Liver (tissue), 8 donors: ENCODE measurements at regions not wholly inside any gene's neighbourhood (a gene's known extent, or its start where the extent isn't known, plus 50 kb on each side); places are given as distances from the start of the nearest gene placed in this dataset.

Experiments used
- DNase-seq: peaks from one replicate; pipeline ENCODE4 v3.0.0-alpha.2; 2017; ENCODE audit warnings: low spot score
- H3K27ac ChIP-seq, 2 donors: one replicate each; pipeline ENCODE4 v1.7.0; 2013; ENCODE audit warnings: inconsistent platforms in 2 of 2, low read length in 2 of 2, control low read depth in 1 of 2, low read depth in 1 of 2, mild to moderate bottlenecking in 1 of 2
- H3K27me3 ChIP-seq, 4 donors: one replicate each; pipeline versions ENCODE4 v1.6.1 to v1.7.0; 2013; ENCODE audit warnings: low read length in 3 of 4, inconsistent platforms in 1 of 4, mild to moderate bottlenecking in 1 of 4, moderate library complexity in 1 of 4; ENCODE audit not compliant: control insufficient read depth in 4 of 4, insufficient read depth in 4 of 4
- H3K36me3 ChIP-seq, 4 donors: one replicate each; pipeline versions ENCODE4 v1.6.1 to v1.7.0; 2013; ENCODE audit warnings: low read length in 3 of 4, mild to moderate bottlenecking in 3 of 4, low read depth in 1 of 4, moderate library complexity in 1 of 4; ENCODE audit not compliant: control insufficient read depth in 4 of 4, insufficient read depth in 3 of 4
- H3K4me1 ChIP-seq, 4 donors: one replicate each; pipeline versions ENCODE4 v1.6.1 to v1.7.0; 2013; ENCODE audit warnings: low read length in 3 of 4, mild to moderate bottlenecking in 3 of 4, moderate library complexity in 1 of 4; ENCODE audit not compliant: control insufficient read depth in 4 of 4, insufficient read depth in 4 of 4
- H3K4me3 ChIP-seq, 3 donors: one replicate each; pipeline versions ENCODE4 v1.6.1 to v1.7.0; 2013; ENCODE audit warnings: low read length in 3 of 3, control low read depth in 1 of 3, low read depth in 1 of 3, mild to moderate bottlenecking in 1 of 3
- H3K9ac ChIP-seq, 2 donors: one replicate each; pipeline ENCODE4 v1.7.0; 2013; ENCODE audit warnings: low read length in 2 of 2, mild to moderate bottlenecking in 2 of 2, moderate library complexity in 2 of 2, control low read depth in 1 of 2, low read depth in 1 of 2
- H3K9me3 ChIP-seq, 4 donors: one replicate each; pipeline versions ENCODE4 v1.6.1 to v1.7.0; 2013; ENCODE audit warnings: low read length in 3 of 4; ENCODE audit not compliant: control insufficient read depth in 4 of 4
- ATF3 ChIP-seq: IDR thresholded peaks from 2 replicates; pipeline ENCODE4 v1.6.1; 2016; ENCODE audit warnings: antibody characterized with exemption
- CTCF ChIP-seq: fragments of 150-350 bp; IDR thresholded peaks from 2 replicates; pipeline ENCODE4 v1.5.1; 2017; ENCODE audit warnings: improper control_type of control experiment, low read depth, low read length; ENCODE audit not compliant: missing input control
- EGR1 ChIP-seq, 2 donors: IDR thresholded peaks; 2 replicates each; pipeline ENCODE4 v1.6.1; 2016 to 2018; ENCODE audit warnings: antibody characterized with exemption in 2 of 2, low read depth in 2 of 2
- FOXA1 ChIP-seq: IDR thresholded peaks from 2 replicates; pipeline ENCODE4 v1.6.1; 2016; ENCODE audit warnings: antibody characterized with exemption
- FOXA2 ChIP-seq: IDR thresholded peaks from 2 replicates; pipeline ENCODE4 v1.6.1; 2016; ENCODE audit warnings: antibody characterized with exemption
- HNF4A ChIP-seq, 2 donors: conservative IDR thresholded peaks; 2 replicates each; pipeline ENCODE4 v1.6.1; 2016; ENCODE audit warnings: antibody characterized with exemption in 2 of 2, mild to moderate bottlenecking in 2 of 2
- JUND ChIP-seq, 2 donors: IDR thresholded peaks; 2 replicates each; pipeline ENCODE4 v1.6.1; 2016; ENCODE audit warnings: antibody characterized with exemption in 2 of 2
- MAX ChIP-seq: IDR thresholded peaks from 2 replicates; pipeline ENCODE4 v1.6.1; 2016; ENCODE audit warnings: antibody characterized with exemption
- NR2F2 ChIP-seq: IDR thresholded peaks from 2 replicates; pipeline ENCODE4 v1.6.1; 2016; ENCODE audit warnings: antibody characterized with exemption
- RAD21 ChIP-seq, 2 donors: IDR thresholded peaks; 2 replicates each; pipeline ENCODE4 v1.6.1; 2016; ENCODE audit warnings: antibody characterized with exemption in 2 of 2, mild to moderate bottlenecking in 2 of 2
- REST ChIP-seq: IDR thresholded peaks from 2 replicates; pipeline ENCODE4 v1.6.1; 2016; ENCODE audit warnings: antibody characterized with exemption, mild to moderate bottlenecking
- TAF1 ChIP-seq: conservative IDR thresholded peaks from 2 replicates; pipeline ENCODE4 v1.6.1; 2016; ENCODE audit warnings: antibody characterized with exemption, mild to moderate bottlenecking
- YY1 ChIP-seq: IDR thresholded peaks from 2 replicates; pipeline ENCODE4 v1.6.1; 2016; ENCODE audit warnings: antibody characterized with exemption, mild to moderate bottlenecking
- ZBTB33 ChIP-seq: IDR thresholded peaks from 2 replicates; pipeline ENCODE4 v1.6.1; 2016; ENCODE audit warnings: antibody characterized with exemption
- WGBS: extraction: QIAGEN DNeasy Blood & Tissue Kit; methylation state at CpG from one replicate; pipeline ENCODE4 v1.1.7; 2013; 5-methylcytosine and 5-hydroxymethylcytosine counted together
- donor health status: healthy.
- donor health status: healthy.
- donor health status: healthy.
- donor health status: healthy.
- donor health status: healthy.

GRCh38 chr9:28301281-28301680 lies 728.0 kb upstream of the C9orf72 start:
- no peak for TF ChIP-seq EGR1 (IDR thresholded peaks at IDR 0.05; ENCODE audit: low read depth in 2 of 2)
- no peak for TF ChIP-seq FOXA1
- TF ChIP-seq HNF4A (conservative IDR thresholded peaks at IDR 0.05): no peak
- TF ChIP-seq FOXA2: no peak

GRCh38 chr9:28317745-28318144 lies 744.5 kb upstream of the C9orf72 start:
- TF ChIP-seq EGR1 (IDR thresholded peaks at IDR 0.05; ENCODE audit: low read depth in 2 of 2): no peak
- no peak for TF ChIP-seq YY1
- no peak for TF ChIP-seq ZBTB33
- no peak for TF ChIP-seq FOXA1
- TF ChIP-seq JUND (IDR thresholded peaks at IDR 0.05): no peak
- TF ChIP-seq ATF3: no peak
- TF ChIP-seq RAD21 (IDR thresholded peaks at IDR 0.05): no peak
- TF ChIP-seq FOXA2: no peak
- no peak for TF ChIP-seq MAX
- TF ChIP-seq NR2F2: no peak
- TF ChIP-seq TAF1: no peak
- TF ChIP-seq CTCF: no peak
- no peak for TF ChIP-seq REST
- H3K27ac ChIP-seq: no peak overlapping the region

More at GRCh38 chr9:28301281-28301680, 728.0 kb upstream of the C9orf72 start:
- Histone ChIP-seq H3K27me3 (no peaks in the 10 kb centered on the region), H3K9me3 (no peaks in the 10 kb centered on the region), H3K9ac (no peak overlapping the region), H3K4me1 (no peaks in the 10 kb centered on the region), H3K36me3 (no peaks in the 10 kb centered on the region), H3K4me3 (no peak overlapping the region), H3K27ac (no peak overlapping the region)
- DNase-seq: no peak

More at GRCh38 chr9:28317745-28318144, 744.5 kb upstream of the C9orf72 start:
- no peaks in the 10 kb centered on the region for H3K9me3 ChIP-seq
- no peaks in the 10 kb centered on the region for H3K36me3 ChIP-seq
- no peaks in the 10 kb centered on the region for H3K4me1 ChIP-seq
- WGBS: 52% methylated on average over 1 of the region's 1 CpG
- H3K9ac ChIP-seq: no peak overlapping the region
- H3K4me3 ChIP-seq: no peak overlapping the region
- no peak for DNase-seq
- no peaks in the 10 kb centered on the region for H3K27me3 ChIP-seq
